ENCODE measurements at regions not wholly inside any gene's neighbourhood (a gene's known extent, or its start where the extent isn't known, plus 50 kb on each side); places are given as distances from the start of the nearest gene placed in this dataset.

DNA sequence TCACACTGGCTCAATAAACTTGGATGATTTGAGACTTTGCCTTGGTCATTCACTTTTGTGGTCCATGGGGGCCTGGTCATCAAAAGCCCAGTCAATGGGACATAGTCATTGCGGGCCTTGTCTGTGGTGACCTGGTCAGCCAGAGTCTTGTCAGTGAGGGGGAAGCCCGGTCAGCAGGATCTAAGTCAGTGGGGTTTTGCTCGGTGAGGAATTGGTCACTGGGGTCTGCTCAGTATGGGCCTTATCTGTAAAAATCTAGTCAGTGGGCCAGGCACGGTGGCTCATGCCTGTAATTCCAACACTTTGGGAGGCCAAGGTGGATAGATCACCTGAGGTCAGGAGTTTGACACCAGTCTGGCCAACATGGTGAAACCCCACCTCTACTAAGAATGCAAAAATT is 63.7 kb upstream of the TPM4 start:
- TF ChIP-seq, protein P1, sequence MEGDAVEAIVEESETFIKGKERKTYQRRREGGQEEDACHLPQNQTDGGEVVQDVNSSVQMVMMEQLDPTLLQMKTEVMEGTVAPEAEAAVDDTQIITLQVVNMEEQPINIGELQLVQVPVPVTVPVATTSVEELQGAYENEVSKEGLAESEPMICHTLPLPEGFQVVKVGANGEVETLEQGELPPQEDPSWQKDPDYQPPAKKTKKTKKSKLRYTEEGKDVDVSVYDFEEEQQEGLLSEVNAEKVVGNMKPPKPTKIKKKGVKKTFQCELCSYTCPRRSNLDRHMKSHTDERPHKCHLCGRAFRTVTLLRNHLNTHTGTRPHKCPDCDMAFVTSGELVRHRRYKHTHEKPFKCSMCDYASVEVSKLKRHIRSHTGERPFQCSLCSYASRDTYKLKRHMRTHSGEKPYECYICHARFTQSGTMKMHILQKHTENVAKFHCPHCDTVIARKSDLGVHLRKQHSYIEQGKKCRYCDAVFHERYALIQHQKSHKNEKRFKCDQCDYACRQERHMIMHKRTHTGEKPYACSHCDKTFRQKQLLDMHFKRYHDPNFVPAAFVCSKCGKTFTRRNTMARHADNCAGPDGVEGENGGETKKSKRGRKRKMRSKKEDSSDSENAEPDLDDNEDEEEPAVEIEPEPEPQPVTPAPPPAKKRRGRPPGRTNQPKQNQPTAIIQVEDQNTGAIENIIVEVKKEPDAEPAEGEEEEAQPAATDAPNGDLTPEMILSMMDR (IDR thresholded peaks at IDR 0.05), result no peak
- Histone ChIP-seq H3K4me1 (no peaks in the 10 kb centered on the region), H3K36me3 (no peaks in the 10 kb centered on the region), H3K9me3 (no peaks in the 10 kb centered on the region), H3K27me3 (no peaks in the 10 kb centered on the region), H3K4me3 (no peak overlapping the region), H3K27ac (no peak overlapping the region)
- DNase-seq (ENCODE audit: low spot score), result no peak

DNA sequence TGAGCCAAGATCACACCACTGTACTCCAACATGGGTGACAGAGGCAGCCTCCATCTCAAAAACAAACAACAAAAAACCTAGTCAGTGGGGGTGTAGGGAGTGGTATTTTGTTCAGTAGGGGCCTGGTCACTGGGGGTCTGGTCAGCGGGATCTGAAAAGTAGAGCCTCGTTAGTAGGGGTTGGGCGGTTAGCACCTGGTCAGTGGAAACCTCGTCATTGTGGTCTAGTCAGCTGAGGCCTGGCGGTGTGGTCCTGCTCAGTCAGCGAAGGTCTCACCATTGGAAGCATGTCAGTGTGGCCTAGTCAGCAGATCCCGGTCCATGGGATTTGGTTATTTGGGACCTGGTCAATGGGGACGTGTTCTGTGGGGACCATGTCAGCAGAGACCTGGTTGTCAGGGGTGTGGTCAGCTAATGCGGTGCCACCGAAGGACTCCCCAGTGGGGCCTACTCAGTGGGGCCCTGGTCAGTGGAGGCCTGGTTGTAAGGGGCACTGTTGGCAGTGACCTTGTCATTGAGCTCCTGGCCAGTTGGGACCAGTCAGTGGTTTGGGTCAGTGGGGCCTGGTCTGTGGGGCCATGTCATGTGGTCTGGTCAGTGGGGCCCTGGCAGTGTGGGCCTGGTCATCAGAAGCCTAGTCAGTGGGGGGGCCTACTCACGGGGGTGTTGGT is 63.0 kb upstream of the TPM4 start:
- TF ChIP-seq, protein P1 (IDR thresholded peaks at IDR 0.05), result no peak
- H3K27me3 ChIP-seq, result no peaks in the 10 kb centered on the region

DNA sequence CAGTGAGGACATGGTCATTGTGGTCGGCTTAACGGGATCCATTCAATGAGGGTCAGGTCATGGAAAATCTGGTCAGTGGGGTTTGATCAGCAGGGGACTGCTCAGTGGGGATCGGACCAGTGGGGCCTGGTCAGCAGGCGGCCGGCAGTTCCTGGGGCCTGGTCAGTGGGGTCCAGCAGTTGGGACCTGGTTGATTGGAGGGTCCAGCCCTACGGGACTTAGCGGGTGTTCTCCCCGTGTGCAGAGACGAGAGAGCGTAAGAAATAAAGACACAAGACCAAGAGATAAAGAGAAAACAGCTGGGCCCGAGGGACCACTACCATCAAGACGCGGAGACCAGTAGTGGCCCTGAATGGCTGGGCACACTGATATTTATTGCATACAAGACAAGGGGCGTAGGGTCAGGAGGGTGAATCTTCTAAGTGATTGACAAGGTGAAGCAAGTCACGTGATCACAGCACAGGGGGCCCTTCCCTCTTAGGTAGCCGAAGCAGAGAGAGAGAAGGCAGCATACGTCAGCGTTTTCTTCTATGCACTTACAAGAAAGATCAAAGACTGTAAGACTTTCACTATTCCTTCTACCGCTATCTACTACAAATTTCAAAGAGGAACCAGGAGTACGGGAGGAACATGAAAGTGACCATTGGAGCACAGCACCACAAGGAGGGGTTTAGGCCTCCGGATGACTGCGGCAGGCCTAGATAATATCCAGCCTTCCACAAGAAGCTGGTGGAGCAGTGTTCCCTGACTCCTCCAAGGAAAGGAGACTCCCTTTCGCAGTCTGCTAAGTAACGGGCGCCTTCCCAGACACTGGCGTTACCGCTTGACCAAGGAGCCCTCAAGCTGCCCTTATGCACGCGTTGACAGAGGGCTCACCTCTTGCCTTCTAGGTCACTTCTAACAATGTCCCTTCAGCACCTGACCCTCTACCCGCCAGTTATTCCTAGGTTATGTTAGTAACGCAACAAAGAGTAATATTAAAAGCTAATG is 62.1 kb upstream of the TPM4 start:
- H3K4me3 ChIP-seq, result no peak overlapping the region
- TF ChIP-seq, protein P1 (IDR thresholded peaks at IDR 0.05), result no peak

More for the DNA sequence above, 63.0 kb upstream of the TPM4 start:
- no peak overlapping the region for H3K4me3 ChIP-seq
- no peaks in the 10 kb centered on the region for H3K4me1 ChIP-seq
- H3K36me3 ChIP-seq, result no peaks in the 10 kb centered on the region
- no peak overlapping the region for H3K27ac ChIP-seq
- no peaks in the 10 kb centered on the region for H3K9me3 ChIP-seq
- DNase-seq (ENCODE audit: low spot score), result no peak

DNA sequence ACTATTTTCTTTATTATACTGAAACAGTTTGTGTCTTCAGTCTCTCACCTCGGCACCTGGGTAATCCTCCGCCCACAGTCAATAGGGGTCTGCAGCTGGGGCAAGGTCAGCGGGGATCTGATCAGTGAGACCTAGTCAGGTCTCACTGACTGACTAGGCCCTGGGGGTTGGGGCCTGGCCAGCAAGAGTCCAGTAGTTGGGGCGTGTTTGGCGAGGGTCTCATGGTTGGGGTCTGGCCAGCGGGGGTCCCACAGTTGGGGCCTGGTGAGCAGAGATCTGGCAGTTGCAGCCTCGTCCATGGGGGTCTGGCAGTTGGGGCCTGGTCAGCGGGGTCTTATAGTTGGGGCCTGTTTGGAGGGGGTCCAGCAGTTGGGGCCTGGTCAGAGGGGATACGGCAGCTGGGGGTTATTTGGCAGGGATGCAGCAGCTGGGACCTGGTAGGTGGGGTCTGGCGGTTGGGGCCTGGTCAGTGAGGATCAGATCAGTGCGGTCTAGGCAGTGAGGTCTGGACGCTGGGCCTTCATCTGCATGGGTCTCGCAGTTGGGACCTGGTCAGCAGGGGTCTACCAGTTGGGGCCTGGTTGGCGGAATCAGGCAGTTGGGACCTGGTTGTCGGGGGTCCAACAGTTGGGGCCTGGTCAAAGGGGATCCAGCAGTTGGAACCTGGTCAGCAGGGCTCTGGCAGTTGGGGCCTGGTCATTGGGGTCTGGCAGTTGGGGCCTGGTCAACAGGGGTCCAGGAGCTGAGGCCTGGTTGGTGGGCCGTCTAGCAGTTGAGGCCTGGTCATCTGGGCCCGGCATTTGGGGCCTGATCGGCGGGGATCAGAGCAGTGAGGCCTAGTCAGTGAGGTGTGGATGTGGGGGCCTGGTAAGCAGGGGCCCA is 61.1 kb upstream of the TPM4 start:
- TF ChIP-seq, protein P1 (IDR thresholded peaks at IDR 0.05), result no peak
- no peaks in the 10 kb centered on the region for H3K36me3 ChIP-seq
- no peak for DNase-seq (ENCODE audit: low spot score)
- no peaks in the 10 kb centered on the region for H3K9me3 ChIP-seq
- H3K27ac ChIP-seq, result no peak overlapping the region
- no peak overlapping the region for H3K4me3 ChIP-seq
- no peaks in the 10 kb centered on the region for H3K27me3 ChIP-seq
- H3K4me1 ChIP-seq, result no peaks in the 10 kb centered on the region

More for the DNA sequence above, 62.1 kb upstream of the TPM4 start:
- DNase-seq (ENCODE audit: low spot score), result no peak
- Histone ChIP-seq H3K27ac (no peak overlapping the region), H3K27me3 (no peaks in the 10 kb centered on the region), H3K9me3 (no peaks in the 10 kb centered on the region), H3K4me1 (no peaks in the 10 kb centered on the region), H3K36me3 (no peaks in the 10 kb centered on the region)

DNA sequence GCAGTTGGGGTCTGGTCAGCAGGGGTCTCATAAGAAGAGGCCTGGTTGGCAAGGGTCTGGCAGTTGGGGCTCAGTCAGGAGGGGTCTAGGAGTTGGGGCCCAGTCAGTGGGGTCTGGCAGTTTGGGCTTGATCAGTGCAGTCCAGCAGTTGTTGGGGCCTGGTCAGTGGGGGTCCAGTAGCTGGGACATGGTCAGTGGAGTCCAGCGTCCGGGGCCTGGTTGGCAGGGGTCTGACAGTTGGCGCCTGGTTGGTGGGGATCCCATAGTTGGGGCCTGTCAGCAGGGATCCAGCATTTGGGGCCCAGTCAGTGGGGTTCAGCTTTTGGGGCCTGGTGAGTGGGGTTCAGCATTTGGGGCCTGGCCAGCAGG is 60.5 kb upstream of the TPM4 start:
- no peak overlapping the region for H3K4me3 ChIP-seq
- DNase-seq (ENCODE audit: low spot score), result no peak
- no peaks in the 10 kb centered on the region for H3K9me3 ChIP-seq

More for the DNA sequence above, 60.5 kb upstream of the TPM4 start:
- Histone ChIP-seq H3K4me1 (no peaks in the 10 kb centered on the region), H3K27ac (no peak overlapping the region), H3K27me3 (no peaks in the 10 kb centered on the region), H3K36me3 (no peaks in the 10 kb centered on the region)
- TF ChIP-seq, protein P1 (IDR thresholded peaks at IDR 0.05), result no peak

All from right atrium auricular region (tissue), 2 donors.